Thyroid gland (tissue), 4 donors: ENCODE measurements at regions not wholly inside any gene's neighbourhood (a gene's known extent, or its start where the extent isn't known, plus 50 kb on each side); places are given as distances from the start of the nearest gene placed in this dataset.

Experiments used
- CTCF ChIP-seq, 6 experiments: fragments of 200-600 bp in 3 of 6; fragments of 450-650 bp in 3 of 6; sonication (generic) in 3 of 6; IDR thresholded peaks; one replicate each; pipeline ENCODE4 v1.5.1; 2016 to 2019; ENCODE audit warnings: antibody characterized with exemption in 6 of 6, mild to moderate bottlenecking in 2 of 6, inconsistent platforms in 1 of 6, moderate library complexity in 1 of 6
- POLR2A ChIP-seq, 2 donors: fragments of 450-650 bp; IDR thresholded peaks; one replicate each; pipeline ENCODE4 v1.6.1; 2017; ENCODE audit warnings: antibody characterized with exemption in 2 of 2, mild to moderate bottlenecking in 2 of 2, moderate library complexity in 1 of 2

GRCh38 chr11:80620867-80621266 is 1180.0 kb upstream of the TENM4 start:
- no peak for TF ChIP-seq CTCF (IDR thresholded peaks at IDR 0.05)
- TF ChIP-seq POLR2A (IDR thresholded peaks at IDR 0.05), result no peak
